G401 (cell line): ENCODE measurements at regions not wholly inside any gene's neighbourhood (a gene's known extent, or its start where the extent isn't known, plus 50 kb on each side); places are given as distances from the start of the nearest gene placed in this dataset.

Experiments used
- DNase-seq: peaks from one replicate; pipeline ENCODE4 v3.0.0-alpha.2; 2015; ENCODE audit warnings: low spot score
- in situ Hi-C: cut with HindIII; loops from 2 replicates; pipeline ENCODE4 v1.10.0; 2016; ENCODE audit warnings: low sequenced_read_pairs, mixed read lengths

- no peak for DNase-seq
- in situ Hi-C loops, result no loop called here
Measured at GRCh38 chr2:118496870-118497611, 350.4 kb downstream of the EN1 start.

GRCh38 chr2:118496467-118496866 is 351.0 kb downstream of the EN1 start:
- no peak for DNase-seq

GRCh38 chr2:118495290-118495689 is 352.2 kb downstream of the EN1 start:
- in situ Hi-C loops, result no loop called here
- no peak for DNase-seq

More at GRCh38 chr2:118496467-118496866, 351.0 kb downstream of the EN1 start:
- in situ Hi-C loops, result no loop called here

- DNase-seq, result no peak
- in situ Hi-C loops, result no loop called here
Measured at GRCh38 chr2:118493213-118493612, 354.2 kb downstream of the EN1 start.

- DNase-seq, result no peak
- in situ Hi-C loops, result no loop called here
Measured at GRCh38 chr2:118492335-118492734, 355.1 kb downstream of the EN1 start.

- in situ Hi-C loops, result no loop called here
- DNase-seq, result no peak
Measured at GRCh38 chr2:118490330-118490729, 357.1 kb downstream of the EN1 start.

- no peak for DNase-seq
- in situ Hi-C loops, result no loop called here
Measured at GRCh38 chr2:118489712-118490299, 357.6 kb downstream of the EN1 start.

- no peak for DNase-seq
- in situ Hi-C loops, result no loop called here
Measured at GRCh38 chr2:118481299-118481698, 366.1 kb downstream of the EN1 start.

GRCh38 chr2:118479020-118479419 is 368.4 kb downstream of the EN1 start:
- DNase-seq, result no peak

GRCh38 chr2:118477111-118477862 is 370.2 kb downstream of the EN1 start:
- no peak for DNase-seq
- in situ Hi-C loops, result no loop called here

More at GRCh38 chr2:118479020-118479419, 368.4 kb downstream of the EN1 start:
- in situ Hi-C loops, result no loop called here

- in situ Hi-C loops, result no loop called here
- no peak for DNase-seq
Measured at GRCh38 chr2:118475622-118476205, 371.7 kb downstream of the EN1 start.

GRCh38 chr2:118474541-118474920 is 372.9 kb downstream of the EN1 start:
- in situ Hi-C loops, result no loop called here
- DNase-seq, result no peak

- DNase-seq, result no peak
- in situ Hi-C loops, result no loop called here
Measured at GRCh38 chr2:118473846-118474540, 373.5 kb downstream of the EN1 start.

GRCh38 chr2:118473241-118473640 is 374.2 kb downstream of the EN1 start:
- DNase-seq, result no peak
- in situ Hi-C loops, result no loop called here

GRCh38 chr2:118470297-118470696 is 377.2 kb downstream of the EN1 start:
- no peak for DNase-seq
- in situ Hi-C loops, result no loop called here

- no peak for DNase-seq
- in situ Hi-C loops, result no loop called here
Measured at GRCh38 chr2:118469103-118469502, 378.3 kb downstream of the EN1 start.

- DNase-seq, result no peak
- in situ Hi-C loops, result no loop called here
Measured at GRCh38 chr2:118464546-118465265, 376.4 kb downstream of the INSIG2 start.

GRCh38 chr2:118464046-118464445 is 375.8 kb downstream of the INSIG2 start:
- no peak for DNase-seq
- in situ Hi-C loops, result no loop called here

GRCh38 chr2:118460425-118460824 is 372.2 kb downstream of the INSIG2 start:
- DNase-seq, result no peak
- in situ Hi-C loops, result no loop called here
